ENCODE measurements at regions not wholly inside any gene's neighbourhood (a gene's known extent, or its start where the extent isn't known, plus 50 kb on each side); places are given as distances from the start of the nearest gene placed in this dataset.

- Histone ChIP-seq H3K9me3 (ENCODE audit: low read depth) (peaks cover 6% of the 10 kb centered on the region), H3F3A (ENCODE audit: low read depth) (no peaks in the 10 kb centered on the region), H3K27ac (no peak overlapping the region), H3K9ac (no peak overlapping the region), H3K4me1 (no peaks in the 10 kb centered on the region), H3K79me2 (ENCODE audit: low read depth) (peaks cover 5% of the 10 kb centered on the region), H3K27me3 (no peaks in the 10 kb centered on the region), H3K36me3 (no peaks in the 10 kb centered on the region), H2AFZ (replicated peaks) (no peak overlapping the region), H3K4me3 (no peak overlapping the region), H4K20me1 (ENCODE audit: low read depth) (no peaks in the 10 kb centered on the region), H3K4me2 (no peak overlapping the region)
- Mint-ChIP-seq H3K9me3 (peaks cover 22% of the 10 kb centered on the region), H3K27ac (no peak overlapping the region), H3K4me1 (peaks cover under 1% of the 10 kb centered on the region), H3K27me3 (ENCODE audit: insufficient read depth, low read depth) (no peaks in the 10 kb centered on the region), H3K36me3 (peaks cover 3% of the 10 kb centered on the region), H3K4me3 (no peak overlapping the region)
- TF ChIP-seq EZH2 (IDR thresholded peaks at IDR 0.05): no peak
- no peak for TF ChIP-seq EZH2phosphoT487 (IDR thresholded peaks at IDR 0.05)
- TF ChIP-seq CTCF (IDR thresholded peaks at IDR 0.05): no peak
- DNase-seq (ENCODE audit: low spot score): no peak
These were observed 105.4 kb upstream of the PAM start for GRCh38 chr5:102649731-102650130.

- H3K4me1 Mint-ChIP-seq: peaks cover 5% of the 10 kb centered on the region
- Histone ChIP-seq H3K27ac (no peak overlapping the region), H3K4me2 (no peak overlapping the region), H3K9ac (no peak overlapping the region), H3F3A (ENCODE audit: low read depth) (no peaks in the 10 kb centered on the region), H2AFZ (replicated peaks) (no peak overlapping the region), H3K27me3 (no peaks in the 10 kb centered on the region), H3K4me3 (no peak overlapping the region), H3K36me3 (no peaks in the 10 kb centered on the region), H3K9me3 (ENCODE audit: low read depth) (no peaks in the 10 kb centered on the region), H4K20me1 (ENCODE audit: low read depth) (no peaks in the 10 kb centered on the region), H3K79me2 (ENCODE audit: low read depth) (peaks cover 5% of the 10 kb centered on the region), H3K4me1 (no peaks in the 10 kb centered on the region)
- H3K4me3 Mint-ChIP-seq: no peak overlapping the region
- H3K27me3 Mint-ChIP-seq (ENCODE audit: insufficient read depth, low read depth): no peaks in the 10 kb centered on the region
- DNase-seq (ENCODE audit: low spot score): no peak
- H3K9me3 Mint-ChIP-seq: peaks cover 9% of the 10 kb centered on the region
- H3K36me3 Mint-ChIP-seq: peaks cover 3% of the 10 kb centered on the region
- H3K27ac Mint-ChIP-seq: peak overlapping the region; percentile 1
- TF ChIP-seq CTCF (IDR thresholded peaks at IDR 0.05) (no peak), EZH2phosphoT487 (IDR thresholded peaks at IDR 0.05) (no peak), EZH2 (IDR thresholded peaks at IDR 0.05) (no peak)
These were observed 103.6 kb upstream of the PAM start for GRCh38 chr5:102651466-102651865.

- no peak overlapping the region for H3K27ac Mint-ChIP-seq
- no peak overlapping the region for H3K4me3 Mint-ChIP-seq
- Histone ChIP-seq H3K36me3 (no peaks in the 10 kb centered on the region), H3K9ac (no peak overlapping the region), H3K79me2 (ENCODE audit: low read depth) (no peaks in the 10 kb centered on the region), H3K4me3 (no peak overlapping the region), H3K9me3 (ENCODE audit: low read depth) (no peaks in the 10 kb centered on the region), H3K4me2 (no peak overlapping the region), H4K20me1 (ENCODE audit: low read depth) (no peaks in the 10 kb centered on the region), H3K27ac (no peak overlapping the region), H2AFZ (replicated peaks) (no peak overlapping the region), H3K27me3 (no peaks in the 10 kb centered on the region), H3F3A (ENCODE audit: low read depth) (no peaks in the 10 kb centered on the region), H3K4me1 (peaks cover 9% of the 10 kb centered on the region)
- no peaks in the 10 kb centered on the region for H3K36me3 Mint-ChIP-seq
- H3K27me3 Mint-ChIP-seq (ENCODE audit: insufficient read depth, low read depth): no peaks in the 10 kb centered on the region
- no peak for DNase-seq (ENCODE audit: low spot score)
- TF ChIP-seq EZH2 (IDR thresholded peaks at IDR 0.05): no peak
- TF ChIP-seq EZH2phosphoT487 (IDR thresholded peaks at IDR 0.05): no peak
- TF ChIP-seq CTCF (IDR thresholded peaks at IDR 0.05): no peak
- H3K9me3 Mint-ChIP-seq: no peaks in the 10 kb centered on the region
- peaks cover 19% of the 10 kb centered on the region for H3K4me1 Mint-ChIP-seq
These were observed 100.4 kb upstream of the PAM start for GRCh38 chr5:102654559-102655349.

Data from neural progenitor cell (in vitro differentiated cells).